Prostate gland (tissue), 2 donors: ENCODE measurements at regions not wholly inside any gene's neighbourhood (a gene's known extent, or its start where the extent isn't known, plus 50 kb on each side); places are given as distances from the start of the nearest gene placed in this dataset.

Source experiments
- DNase-seq: peaks from one replicate; pipeline ENCODE4 v3.0.0-alpha.2; 2019; ENCODE audit warnings: low spot score
- H3K27ac ChIP-seq, 2 donors: fragments of 200-600 bp; sonication (generic); 2 replicates each; pipeline ENCODE4 v1.5.1; 2017 to 2019
- H3K27me3 ChIP-seq: fragments of 200-600 bp; sonication (generic); replicated peaks from 2 replicates; pipeline ENCODE4 v1.5.1; 2019; ENCODE audit not compliant: insufficient read depth
- H3K36me3 ChIP-seq, 2 donors: fragments of 200-600 bp; sonication (generic); 1 replicate in 1 of 2; 2 replicates in 1 of 2; pipeline versions ENCODE4 v1.5.1 to v1.8.1; 2017 to 2019
- H3K4me1 ChIP-seq: fragments of 200-600 bp; sonication (generic); replicated peaks from 2 replicates; pipeline ENCODE4 v1.5.1; 2019
- H3K4me3 ChIP-seq, 2 donors: fragments of 200-600 bp; sonication (generic); 2 replicates each; pipeline ENCODE4 v1.5.1; 2017 to 2019
- H3K9me3 ChIP-seq: fragments of 200-600 bp; sonication (generic); 2 replicates; pipeline ENCODE4 v1.5.1; 2017
- CTCF ChIP-seq, 4 experiments: fragments of 200-600 bp in 2 of 4; fragments of 450-650 bp in 2 of 4; sonication (generic) in 2 of 4; IDR thresholded peaks; 1 replicate in 3 of 4; 2 replicates in 1 of 4; pipeline ENCODE4 v1.5.1; 2016 to 2019; ENCODE audit warnings: antibody characterized with exemption in 4 of 4, mild to moderate bottlenecking in 2 of 4, moderate library complexity in 2 of 4
- POLR2A ChIP-seq: fragments of 450-650 bp; IDR thresholded peaks from one replicate; pipeline ENCODE4 v1.6.1; 2016; ENCODE audit warnings: antibody characterized with exemption, mild to moderate bottlenecking
- POLR2AphosphoS5 ChIP-seq: sonication (generic); formaldehyde crosslinking; IDR thresholded peaks from one replicate; pipeline ENCODE4 v1.6.1; 2017; ENCODE audit warnings: antibody characterized with exemption
- WGBS: methylation state at CpG from one replicate; pipeline ENCODE4 v1.1.5; 2018; 5-methylcytosine and 5-hydroxymethylcytosine counted together
- intact Hi-C: fragments of 100-400 bp; cut with DNase I; formaldehyde crosslinking; loops from one replicate; pipeline ENCODE4 v1.14.2; 2022

DNA sequence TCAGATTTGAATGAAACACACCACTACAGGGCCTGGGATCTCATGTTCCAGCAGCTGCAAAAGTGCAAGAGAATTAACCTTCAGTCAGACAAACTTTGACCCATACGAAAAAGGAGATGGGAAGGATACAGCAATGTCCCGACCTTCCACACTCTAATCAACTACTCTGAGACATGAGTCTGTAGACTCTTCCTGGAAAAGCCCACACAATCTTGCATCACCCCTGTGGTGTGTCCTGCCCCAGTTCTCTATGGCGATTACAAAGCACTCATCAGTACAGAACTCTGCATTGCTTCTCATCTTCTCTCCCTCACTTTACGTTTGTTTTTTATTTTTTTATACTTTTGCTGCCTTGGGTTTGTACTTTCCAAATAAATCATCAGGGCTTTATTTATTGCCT, 241.0 kb upstream of the KIF2A start:
- TF ChIP-seq CTCF (IDR thresholded peaks at IDR 0.05): no peak
- TF ChIP-seq POLR2AphosphoS5: no peak
- TF ChIP-seq POLR2A: no peak
- WGBS: 63% methylated on average over 4 of the region's 4 CpGs
- Histone ChIP-seq H3K27ac (no peak overlapping the region), H3K27me3 (no peaks in the 10 kb centered on the region), H3K4me1 (no peaks in the 10 kb centered on the region), H3K9me3 (no peaks in the 10 kb centered on the region), H3K36me3 (no peaks in the 10 kb centered on the region), H3K4me3 (no peak overlapping the region)
- no peak for DNase-seq
- intact Hi-C loops: no loop called here

DNA sequence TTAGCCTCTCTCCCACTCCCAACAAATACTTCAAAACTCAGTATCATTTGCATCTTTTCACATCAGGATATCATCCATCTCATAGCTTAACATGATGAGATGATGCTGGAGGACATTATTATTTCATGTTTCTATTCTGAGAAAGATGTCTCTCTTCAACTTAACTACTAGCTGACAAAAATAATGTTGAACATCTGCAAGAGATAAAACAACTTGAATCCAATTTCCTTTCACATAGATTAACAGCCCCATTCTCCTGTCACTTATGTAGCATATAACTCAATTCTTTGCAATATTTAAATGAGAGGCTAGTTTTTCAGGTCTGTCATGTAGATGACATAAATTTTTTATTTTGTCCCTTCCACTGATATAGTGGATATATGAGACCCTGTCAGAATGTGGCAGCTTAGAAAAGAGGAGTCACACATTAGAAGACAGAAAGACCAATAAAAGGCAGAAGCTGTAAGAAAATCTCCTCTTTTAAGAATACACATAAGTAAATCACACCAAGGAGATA, 239.2 kb upstream of the KIF2A start:
- Histone ChIP-seq H3K9me3 (no peaks in the 10 kb centered on the region), H3K27me3 (no peaks in the 10 kb centered on the region), H3K4me3 (no peak overlapping the region), H3K36me3 (no peaks in the 10 kb centered on the region), H3K4me1 (no peaks in the 10 kb centered on the region), H3K27ac (no peak overlapping the region)
- DNase-seq: no peak
- TF ChIP-seq CTCF (IDR thresholded peaks at IDR 0.05) (no peak), POLR2A (no peak), POLR2AphosphoS5 (no peak)
- intact Hi-C loops: no loop called here

- TF ChIP-seq CTCF (IDR thresholded peaks at IDR 0.05): no peak
- no peak for TF ChIP-seq POLR2A
- no peak for TF ChIP-seq POLR2AphosphoS5
- intact Hi-C loops: no loop called here
- H3K36me3 ChIP-seq: no peaks in the 10 kb centered on the region
- no peak for DNase-seq
- no peaks in the 10 kb centered on the region for H3K4me1 ChIP-seq
- 88% methylated on average over 3 of the region's 3 CpGs for WGBS
- no peaks in the 10 kb centered on the region for H3K27me3 ChIP-seq
- H3K9me3 ChIP-seq: no peaks in the 10 kb centered on the region
- H3K27ac ChIP-seq: no peak overlapping the region
- no peak overlapping the region for H3K4me3 ChIP-seq
Observed at GRCh38 chr5:62068554-62068953, 237.5 kb upstream of the KIF2A start.

- DNase-seq: no peak
- WGBS: 93% methylated on average over 4 of the region's 4 CpGs
- H3K27ac ChIP-seq: no peak overlapping the region
- no peaks in the 10 kb centered on the region for H3K4me1 ChIP-seq
- TF ChIP-seq POLR2AphosphoS5 (no peak), CTCF (IDR thresholded peaks at IDR 0.05) (no peak), POLR2A (no peak)
- no peaks in the 10 kb centered on the region for H3K36me3 ChIP-seq
- H3K9me3 ChIP-seq: no peaks in the 10 kb centered on the region
- intact Hi-C loops: no loop called here
- H3K27me3 ChIP-seq: no peaks in the 10 kb centered on the region
- H3K4me3 ChIP-seq: no peak overlapping the region
Observed at GRCh38 chr5:62077387-62077786, 228.6 kb upstream of the KIF2A start.

GRCh38 chr5:62077823-62078550, 228.0 kb upstream of the KIF2A start:
- H3K4me1 ChIP-seq: no peaks in the 10 kb centered on the region
- 52% methylated on average over 9 of the region's 9 CpGs for WGBS
- no peaks in the 10 kb centered on the region for H3K36me3 ChIP-seq
- H3K4me3 ChIP-seq: no peak overlapping the region
- no peak for DNase-seq
- TF ChIP-seq POLR2A: no peak
- TF ChIP-seq POLR2AphosphoS5: no peak
- TF ChIP-seq CTCF (IDR thresholded peaks at IDR 0.05): no peak
- no peaks in the 10 kb centered on the region for H3K27me3 ChIP-seq
- intact Hi-C loops: no loop called here
- H3K27ac ChIP-seq: no peak overlapping the region
- H3K9me3 ChIP-seq: no peaks in the 10 kb centered on the region
